Loucy (cell line): ENCODE measurements at regions not wholly inside any gene's neighbourhood (a gene's known extent, or its start where the extent isn't known, plus 50 kb on each side); places are given as distances from the start of the nearest gene placed in this dataset.

Experiments
- H2AFZ ChIP-seq: fragments of 200-600 bp; sonication (generic); 2 replicates; pipeline ENCODE4 v1.6.0; 2016; ENCODE audit warnings: antibody characterized with exemption, mild to moderate bottlenecking, low read length, moderate library complexity
- H3F3A ChIP-seq: fragments of 200-600 bp; 2 replicates; pipeline ENCODE4 v1.6.0; 2016; ENCODE audit warnings: antibody characterized with exemption, low read depth, mild to moderate bottlenecking
- H3K27me3 ChIP-seq: fragments of 200-600 bp; sonication (generic); 2 replicates; pipeline ENCODE4 v1.6.1; 2014; ENCODE audit warnings: low read length, mild to moderate bottlenecking; ENCODE audit not compliant: insufficient read depth, poor library complexity, severe bottlenecking
- H3K36me3 ChIP-seq: fragments of 200-600 bp; sonication (generic); 2 replicates; pipeline ENCODE4 v1.6.1; 2016; ENCODE audit warnings: low read length; ENCODE audit not compliant: insufficient read depth
- H3K4me1 ChIP-seq: fragments of 200-600 bp; sonication (generic); 2 replicates; pipeline ENCODE4 v1.5.1; 2014; ENCODE audit warnings: low read length, mild to moderate bottlenecking; ENCODE audit not compliant: insufficient read depth, poor library complexity, severe bottlenecking
- H3K4me2 ChIP-seq: fragments of 200-600 bp; sonication (generic); 2 replicates; pipeline ENCODE4 v1.6.0; 2014; ENCODE audit warnings: antibody characterized with exemption, low read length, low read depth, mild to moderate bottlenecking; ENCODE audit not compliant: poor library complexity, severe bottlenecking
- H3K4me3 ChIP-seq: fragments of 200-600 bp; sonication (generic); 2 replicates; pipeline ENCODE4 v1.5.1; 2014; ENCODE audit warnings: low read length, mild to moderate bottlenecking, mixed read lengths; ENCODE audit not compliant: poor library complexity, severe bottlenecking
- H3K79me2 ChIP-seq: fragments of 200-600 bp; sonication (generic); 2 replicates; pipeline ENCODE4 v1.6.1; 2014; ENCODE audit warnings: low read length; ENCODE audit not compliant: insufficient read depth
- H3K9ac ChIP-seq: fragments of 200-600 bp; sonication (generic); 2 replicates; pipeline ENCODE4 v1.6.0; 2014; ENCODE audit warnings: mild to moderate bottlenecking, low read depth, low read length, moderate library complexity; ENCODE audit not compliant: poor library complexity, severe bottlenecking
- H3K9me2 ChIP-seq: fragments of 200-600 bp; sonication (generic); replicated peaks from 2 replicates; pipeline ENCODE4 v1.6.1; 2016; ENCODE audit warnings: low read depth, low read length, mixed read lengths
- H3K9me3 ChIP-seq: fragments of 200-600 bp; sonication (generic); 2 replicates; pipeline ENCODE4 v1.6.1; 2014; ENCODE audit warnings: mild to moderate bottlenecking, antibody characterized with exemption, low read length, low read depth; ENCODE audit not compliant: insufficient read depth
- H4K20me1 ChIP-seq: fragments of 200-600 bp; sonication (generic); 2 replicates; pipeline ENCODE4 v1.6.0; 2014; ENCODE audit warnings: antibody characterized with exemption, low read length, mild to moderate bottlenecking; ENCODE audit not compliant: insufficient read depth, poor library complexity, severe bottlenecking
- EZH2phosphoT487 ChIP-seq: fragments of 200-600 bp; IDR thresholded peaks from 2 replicates; pipeline ENCODE4 v1.6.1; 2018; ENCODE audit warnings: antibody characterized with exemption, mild to moderate bottlenecking, moderate library complexity, borderline replicate concordance
- TF ChIP-seq, protein P1 (sequence below): fragments of 200-600 bp; sonication (generic); conservative IDR thresholded peaks from 2 replicates; pipeline ENCODE4 v1.5.1; 2014; ENCODE audit warnings: mild to moderate bottlenecking, antibody characterized with exemption, low read length

- no peaks in the 10 kb centered on the region for H3K27me3 ChIP-seq
- no peaks in the 10 kb centered on the region for H3F3A ChIP-seq
- H2AFZ ChIP-seq, result no peak overlapping the region
- no peaks in the 10 kb centered on the region for H3K79me2 ChIP-seq
- no peaks in the 10 kb centered on the region for H3K9me2 ChIP-seq
- no peaks in the 10 kb centered on the region for H4K20me1 ChIP-seq
- TF ChIP-seq, protein P1, sequence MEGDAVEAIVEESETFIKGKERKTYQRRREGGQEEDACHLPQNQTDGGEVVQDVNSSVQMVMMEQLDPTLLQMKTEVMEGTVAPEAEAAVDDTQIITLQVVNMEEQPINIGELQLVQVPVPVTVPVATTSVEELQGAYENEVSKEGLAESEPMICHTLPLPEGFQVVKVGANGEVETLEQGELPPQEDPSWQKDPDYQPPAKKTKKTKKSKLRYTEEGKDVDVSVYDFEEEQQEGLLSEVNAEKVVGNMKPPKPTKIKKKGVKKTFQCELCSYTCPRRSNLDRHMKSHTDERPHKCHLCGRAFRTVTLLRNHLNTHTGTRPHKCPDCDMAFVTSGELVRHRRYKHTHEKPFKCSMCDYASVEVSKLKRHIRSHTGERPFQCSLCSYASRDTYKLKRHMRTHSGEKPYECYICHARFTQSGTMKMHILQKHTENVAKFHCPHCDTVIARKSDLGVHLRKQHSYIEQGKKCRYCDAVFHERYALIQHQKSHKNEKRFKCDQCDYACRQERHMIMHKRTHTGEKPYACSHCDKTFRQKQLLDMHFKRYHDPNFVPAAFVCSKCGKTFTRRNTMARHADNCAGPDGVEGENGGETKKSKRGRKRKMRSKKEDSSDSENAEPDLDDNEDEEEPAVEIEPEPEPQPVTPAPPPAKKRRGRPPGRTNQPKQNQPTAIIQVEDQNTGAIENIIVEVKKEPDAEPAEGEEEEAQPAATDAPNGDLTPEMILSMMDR, result no peak
- TF ChIP-seq EZH2phosphoT487, result no peak
- H3K4me2 ChIP-seq, result no peak overlapping the region
- no peaks in the 10 kb centered on the region for H3K36me3 ChIP-seq
- no peaks in the 10 kb centered on the region for H3K9me3 ChIP-seq
- no peak overlapping the region for H3K4me3 ChIP-seq
- H3K9ac ChIP-seq, result no peak overlapping the region
- no peaks in the 10 kb centered on the region for H3K4me1 ChIP-seq
These were observed 301.4 kb downstream of the GALR1 start for GRCh38 chr18:77551055-77551454.

- Histone ChIP-seq H3K4me1 (no peaks in the 10 kb centered on the region), H3F3A (no peaks in the 10 kb centered on the region), H4K20me1 (no peaks in the 10 kb centered on the region), H3K4me3 (no peak overlapping the region), H3K9ac (no peak overlapping the region), H3K9me2 (no peaks in the 10 kb centered on the region), H3K9me3 (no peaks in the 10 kb centered on the region), H2AFZ (no peak overlapping the region), H3K79me2 (no peaks in the 10 kb centered on the region), H3K4me2 (no peak overlapping the region), H3K27me3 (no peaks in the 10 kb centered on the region), H3K36me3 (no peaks in the 10 kb centered on the region)
- TF ChIP-seq EZH2phosphoT487, result no peak
- TF ChIP-seq, protein P1, result no peak
These were observed 303.3 kb downstream of the GALR1 start for GRCh38 chr18:77552945-77553344.

GRCh38 chr18:77554061-77554460, 304.4 kb downstream of the GALR1 start:
- H3F3A ChIP-seq, result no peaks in the 10 kb centered on the region
- H3K9me3 ChIP-seq, result no peaks in the 10 kb centered on the region
- H3K4me3 ChIP-seq, result no peak overlapping the region
- no peaks in the 10 kb centered on the region for H3K4me1 ChIP-seq
- no peak overlapping the region for H2AFZ ChIP-seq
- H3K79me2 ChIP-seq, result no peaks in the 10 kb centered on the region
- no peaks in the 10 kb centered on the region for H3K36me3 ChIP-seq
- no peaks in the 10 kb centered on the region for H3K9me2 ChIP-seq
- no peaks in the 10 kb centered on the region for H3K27me3 ChIP-seq
- no peak overlapping the region for H3K4me2 ChIP-seq
- H4K20me1 ChIP-seq, result no peaks in the 10 kb centered on the region
- no peak overlapping the region for H3K9ac ChIP-seq
- TF ChIP-seq, protein P1, result no peak
- TF ChIP-seq EZH2phosphoT487, result no peak
